Tongue (tissue), 1 donor: ENCODE measurements at regions not wholly inside any gene's neighbourhood (a gene's known extent, or its start where the extent isn't known, plus 50 kb on each side); places are given as distances from the start of the nearest gene placed in this dataset.
A peak's percentile ranks its signal among the peaks of the same experiment; 100 is the strongest.

ENCODE experiments used
- DNase-seq: peaks from one replicate; pipeline ENCODE4 v3.0.0-alpha.2; 2015

GRCh38 chr20:36824142-36824940 is 50.8 kb upstream of the DSN1 start:
- DNase-seq, result no peak

- peak; percentile 74 for DNase-seq
These were observed 50.4 kb upstream of the TLDC2 start for GRCh38 chr20:36825385-36826104.
